ENCODE measurements at regions not wholly inside any gene's neighbourhood (a gene's known extent, or its start where the extent isn't known, plus 50 kb on each side); places are given as distances from the start of the nearest gene placed in this dataset.
A peak's percentile ranks its signal among the peaks of the same experiment; 100 is the strongest.

- Histone ChIP-seq H3K27me3 (no peaks in the 10 kb centered on the region), H3K27ac (no peak overlapping the region), H3K4me1 (peaks cover 0 to 15% (median 0%) of the 10 kb centered on the region in 12 donors), H3K4me3 (no peak overlapping the region), H3K9me3 (no peaks in the 10 kb centered on the region), H3K36me3 (no peaks in the 10 kb centered on the region)
- WGBS, 4 donors = 58 to 63% (median 60%) methylated on average over 12 of the region's 12 CpGs
- ATAC-seq = peak in 1 of 4 donors; percentile 54
- TF ChIP-seq POLR2A (IDR thresholded peaks at IDR 0.05) = no peak
- TF ChIP-seq, protein P1, sequence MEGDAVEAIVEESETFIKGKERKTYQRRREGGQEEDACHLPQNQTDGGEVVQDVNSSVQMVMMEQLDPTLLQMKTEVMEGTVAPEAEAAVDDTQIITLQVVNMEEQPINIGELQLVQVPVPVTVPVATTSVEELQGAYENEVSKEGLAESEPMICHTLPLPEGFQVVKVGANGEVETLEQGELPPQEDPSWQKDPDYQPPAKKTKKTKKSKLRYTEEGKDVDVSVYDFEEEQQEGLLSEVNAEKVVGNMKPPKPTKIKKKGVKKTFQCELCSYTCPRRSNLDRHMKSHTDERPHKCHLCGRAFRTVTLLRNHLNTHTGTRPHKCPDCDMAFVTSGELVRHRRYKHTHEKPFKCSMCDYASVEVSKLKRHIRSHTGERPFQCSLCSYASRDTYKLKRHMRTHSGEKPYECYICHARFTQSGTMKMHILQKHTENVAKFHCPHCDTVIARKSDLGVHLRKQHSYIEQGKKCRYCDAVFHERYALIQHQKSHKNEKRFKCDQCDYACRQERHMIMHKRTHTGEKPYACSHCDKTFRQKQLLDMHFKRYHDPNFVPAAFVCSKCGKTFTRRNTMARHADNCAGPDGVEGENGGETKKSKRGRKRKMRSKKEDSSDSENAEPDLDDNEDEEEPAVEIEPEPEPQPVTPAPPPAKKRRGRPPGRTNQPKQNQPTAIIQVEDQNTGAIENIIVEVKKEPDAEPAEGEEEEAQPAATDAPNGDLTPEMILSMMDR (IDR thresholded peaks at IDR 0.05) = no peak
- DNase-seq = peak in 1 of 5 donors; percentile 56
- intact Hi-C loops (cut with DNase I) = no loop called here
Measured at GRCh38 chr17:72175787-72176515, 55.1 kb downstream of the SOX9 start.

- no peaks in the 10 kb centered on the region for H3K36me3 ChIP-seq
- no peaks in the 10 kb centered on the region for H3K27me3 ChIP-seq
- ATAC-seq = no peak
- peaks cover 0 to 11% (median 0%) of the 10 kb centered on the region in 12 donors for H3K4me1 ChIP-seq
- H3K4me3 ChIP-seq = no peak overlapping the region
- no peak overlapping the region for H3K27ac ChIP-seq
- DNase-seq = no peak
- TF ChIP-seq POLR2A (IDR thresholded peaks at IDR 0.05) = no peak
- TF ChIP-seq, protein P1 (IDR thresholded peaks at IDR 0.05) = no peak
- no peaks in the 10 kb centered on the region for H3K9me3 ChIP-seq
- intact Hi-C loops (cut with DNase I) = no loop called here
- 67 to 91% (median 81%) methylated on average over 2 to 3 of the region's 3 CpGs for WGBS, 4 donors
Measured at GRCh38 chr17:72176516-72176851, 55.7 kb downstream of the SOX9 start.

- no peaks in the 10 kb centered on the region for H3K9me3 ChIP-seq
- intact Hi-C loops (cut with DNase I) = no loop called here
Measured at GRCh38 chr17:72176951-72177660, 56.3 kb downstream of the SOX9 start.

DNA sequence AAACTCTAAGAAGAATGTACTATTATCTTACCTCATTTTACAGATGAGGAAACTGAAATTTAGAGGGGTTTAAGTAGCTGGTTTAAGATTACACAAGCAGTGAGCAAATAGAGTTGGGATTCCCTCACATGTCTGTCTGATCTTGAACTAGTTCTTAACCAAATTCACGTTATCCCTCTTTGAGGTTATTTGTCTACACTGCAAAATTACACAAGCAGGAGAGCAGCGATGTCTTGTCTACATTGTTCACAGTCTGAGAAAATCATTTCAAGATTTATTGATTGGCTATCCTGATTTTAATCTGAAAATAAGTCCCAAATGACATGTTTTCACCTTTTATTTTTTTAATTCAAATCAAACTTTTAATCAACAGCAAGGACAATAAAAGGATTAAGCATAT, 56.9 kb downstream of the SOX9 start:
- H3K9me3 ChIP-seq = no peaks in the 10 kb centered on the region
- ATAC-seq (no peak), DNase-seq (no peak)
- no peaks in the 10 kb centered on the region for H3K36me3 ChIP-seq
- peaks cover 0 to 5% (median 0%) of the 10 kb centered on the region in 12 donors for H3K4me1 ChIP-seq
- TF ChIP-seq, protein P1 (IDR thresholded peaks at IDR 0.05) = no peak
- TF ChIP-seq POLR2A (IDR thresholded peaks at IDR 0.05) = no peak
- H3K27me3 ChIP-seq = no peaks in the 10 kb centered on the region
- 82 to 93% (median 90%) methylated on average over 2 of the region's 2 CpGs for WGBS, 4 donors
- intact Hi-C loops (cut with DNase I) = no loop called here
- no peak overlapping the region for H3K4me3 ChIP-seq
- H3K27ac ChIP-seq = no peak overlapping the region

More at GRCh38 chr17:72176951-72177660, 56.3 kb downstream of the SOX9 start:
- Histone ChIP-seq H3K36me3 (no peaks in the 10 kb centered on the region), H3K4me1 (peaks cover 0 to 5% (median 0%) of the 10 kb centered on the region in 12 donors), H3K4me3 (no peak overlapping the region), H3K27me3 (no peaks in the 10 kb centered on the region), H3K27ac (no peak overlapping the region)
- DNase-seq = no peak
- TF ChIP-seq, protein P1 (IDR thresholded peaks at IDR 0.05) = no peak
- no peak for TF ChIP-seq POLR2A (IDR thresholded peaks at IDR 0.05)
- no peak for ATAC-seq
- WGBS, 4 donors = 65 to 72% (median 69%) methylated on average over 8 of the region's 8 CpGs

All from heart left ventricle (tissue), 16 donors.